Hepatic stellate cell (primary cell): ENCODE measurements at regions not wholly inside any gene's neighbourhood (a gene's known extent, or its start where the extent isn't known, plus 50 kb on each side); places are given as distances from the start of the nearest gene placed in this dataset.
A peak's percentile ranks its signal among the peaks of the same experiment; 100 is the strongest.
"Not testable (repeated sequence)": the region's sequence is repeated elsewhere in the genome, so short reads cannot be mapped to it uniquely, and the experiment has no call there.

Source experiments
- DNase-seq: peaks from one replicate; pipeline ENCODE4 v3.0.0; 2011; ENCODE audit warnings: low spot score

- DNase-seq, result no peak
Observed at GRCh38 chr1:232344791-232345399, 285.0 kb downstream of the SIPA1L2 start.

GRCh38 chr1:232344186-232344585, 285.7 kb downstream of the SIPA1L2 start:
- DNase-seq, result not testable (repeated sequence)

GRCh38 chr1:232340446-232340845, 289.5 kb downstream of the SIPA1L2 start:
- DNase-seq, result no peak

- DNase-seq, result no peak
Observed at GRCh38 chr1:232339073-232339472, 290.9 kb downstream of the SIPA1L2 start.

- no peak for DNase-seq
Observed at GRCh38 chr1:232335741-232336293, 294.1 kb downstream of the SIPA1L2 start.

- no peak for DNase-seq
Observed at GRCh38 chr1:232335261-232335660, 294.7 kb downstream of the SIPA1L2 start.

- no peak for DNase-seq
Observed at GRCh38 chr1:232334811-232335210, 295.1 kb downstream of the SIPA1L2 start.

GRCh38 chr1:232334246-232334645, 295.7 kb downstream of the SIPA1L2 start:
- DNase-seq, result no peak

GRCh38 chr1:232333419-232333767, 296.5 kb downstream of the SIPA1L2 start:
- DNase-seq, result no peak

GRCh38 chr1:232332710-232333418, 297.1 kb downstream of the SIPA1L2 start:
- DNase-seq, result not testable (repeated sequence)

- no peak for DNase-seq
Observed at GRCh38 chr1:232329103-232329813, 300.7 kb downstream of the SIPA1L2 start.

GRCh38 chr1:232328486-232329102, 301.3 kb downstream of the SIPA1L2 start:
- peak; percentile 14 for DNase-seq

- DNase-seq, result no peak
Observed at GRCh38 chr1:232327899-232328298, 302.0 kb downstream of the SIPA1L2 start.

GRCh38 chr1:232327269-232327668, 302.7 kb downstream of the SIPA1L2 start:
- no peak for DNase-seq

- DNase-seq, result no peak
Observed at GRCh38 chr1:232322162-232322734, 307.7 kb downstream of the SIPA1L2 start.

GRCh38 chr1:232319518-232320210, 310.3 kb downstream of the SIPA1L2 start:
- DNase-seq, result no peak

GRCh38 chr1:232319072-232319471, 310.9 kb downstream of the SIPA1L2 start:
- no peak for DNase-seq

GRCh38 chr1:232318143-232318542, 311.8 kb downstream of the SIPA1L2 start:
- DNase-seq, result no peak

- no peak for DNase-seq
Observed at GRCh38 chr1:232317350-232317749, 312.6 kb downstream of the SIPA1L2 start.

GRCh38 chr1:232316864-232317263, 313.1 kb downstream of the SIPA1L2 start:
- DNase-seq, result no peak

- not testable (repeated sequence) for DNase-seq
Observed at GRCh38 chr1:232313876-232314275, 316.1 kb downstream of the SIPA1L2 start.

- DNase-seq, result no peak
Observed at GRCh38 chr1:232310541-232310940, 319.4 kb downstream of the SIPA1L2 start.
